Upper lobe of left lung (tissue), 6 donors: ENCODE measurements at regions not wholly inside any gene's neighbourhood (a gene's known extent, or its start where the extent isn't known, plus 50 kb on each side); places are given as distances from the start of the nearest gene placed in this dataset.

Source experiments
- ATAC-seq, 2 donors: fragments of 200-7000 bp; cut with Tn5 transposase; one replicate each; pipeline ENCODE4 v1.9.1; 2022; ENCODE audit warnings: mild to moderate bottlenecking in 2 of 2, moderate library complexity in 2 of 2; ENCODE audit not compliant: low FRiP score in 2 of 2
- DNase-seq, 2 donors: peaks; one replicate each; pipeline ENCODE4 v3.0.0-alpha.2; 2019 to 2020
- H3K27ac ChIP-seq, 4 donors: fragments of 200-600 bp; sonication (generic); one replicate each; pipeline ENCODE4 v1.5.1; 2016 to 2019
- H3K27me3 ChIP-seq, 4 donors: fragments of 200-600 bp; sonication (generic); one replicate each; pipeline ENCODE4 v1.5.1; 2017 to 2019
- H3K36me3 ChIP-seq, 4 donors: fragments of 200-600 bp; sonication (generic); one replicate each; pipeline ENCODE4 v1.5.1; 2016 to 2019
- H3K4me1 ChIP-seq, 4 donors: fragments of 200-600 bp; sonication (generic); one replicate each; pipeline ENCODE4 v1.5.1; 2018 to 2019
- H3K4me3 ChIP-seq, 4 donors: fragments of 200-600 bp; sonication (generic); one replicate each; pipeline ENCODE4 v1.5.1; 2017 to 2019; ENCODE audit warnings: mild to moderate bottlenecking in 2 of 4, moderate library complexity in 1 of 4
- H3K9me3 ChIP-seq, 4 donors: fragments of 200-600 bp; sonication (generic); one replicate each; pipeline ENCODE4 v1.5.1; 2018 to 2019
- CTCF ChIP-seq, 6 experiments: fragments of 450-650 bp in 4 of 6; fragments of 200-600 bp in 2 of 6; sonication (generic) in 2 of 6; IDR thresholded peaks; one replicate each; pipeline ENCODE4 v1.5.1; 2016 to 2019; ENCODE audit warnings: antibody characterized with exemption in 6 of 6
- EP300 ChIP-seq, 4 donors: sonication (generic); formaldehyde crosslinking; IDR thresholded peaks; one replicate each; pipeline ENCODE4 v1.5.1; 2017; ENCODE audit warnings: antibody characterized with exemption in 4 of 4, control low read depth in 2 of 4
- POLR2A ChIP-seq, 4 donors: fragments of 450-650 bp; IDR thresholded peaks; one replicate each; pipeline ENCODE4 v1.5.1; 2016 to 2017; ENCODE audit warnings: antibody characterized with exemption in 4 of 4, mild to moderate bottlenecking in 2 of 4
- POLR2AphosphoS5 ChIP-seq, 2 donors: sonication (generic); formaldehyde crosslinking; IDR thresholded peaks; one replicate each; pipeline ENCODE4 v1.5.1; 2017; ENCODE audit warnings: antibody characterized with exemption in 2 of 2
- WGBS, 2 donors: methylation state at CpG; one replicate each; pipeline ENCODE4 v1.1.5; 2017 to 2018; 5-methylcytosine and 5-hydroxymethylcytosine counted together
- donor health status: DM: no; HTN: no; CAD: no; lungs with moderate emphysema.
- donor health status: DM: no; HTN: yes; CAD: no; lungs with severe emphysema.

DNA sequence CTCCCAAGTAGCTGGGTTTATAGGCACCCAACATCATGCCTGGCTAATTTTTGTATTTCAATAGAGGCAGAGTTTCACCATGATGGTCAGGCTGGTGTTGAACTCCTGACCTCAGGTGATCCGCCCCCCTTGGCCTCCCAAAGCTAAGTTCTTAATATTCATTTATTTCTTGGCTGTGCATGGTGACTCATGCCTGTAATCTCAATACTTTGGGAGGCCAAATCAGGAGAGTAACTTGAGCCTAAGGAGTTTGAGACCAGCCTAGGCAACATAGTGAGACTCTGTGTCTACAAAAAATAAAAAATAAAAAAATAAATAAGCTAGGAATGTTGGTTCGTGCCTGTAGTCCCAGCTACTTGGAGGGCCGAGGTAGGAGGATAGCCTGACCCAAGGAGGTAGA is 587.1 kb upstream of the FTMT start:
- Histone ChIP-seq H3K27ac (no peak overlapping the region), H3K9me3 (no peaks in the 10 kb centered on the region), H3K36me3 (no peaks in the 10 kb centered on the region), H3K27me3 (no peaks in the 10 kb centered on the region), H3K4me3 (no peak overlapping the region), H3K4me1 (no peaks in the 10 kb centered on the region)
- ATAC-seq (no peak), DNase-seq (no peak)
- TF ChIP-seq EP300 (IDR thresholded peaks at IDR 0.05) (no peak), POLR2AphosphoS5 (IDR thresholded peaks at IDR 0.05) (no peak), CTCF (IDR thresholded peaks at IDR 0.05) (no peak), POLR2A (IDR thresholded peaks at IDR 0.05) (no peak)
- 75 to 80% methylated on average over 3 of the region's 3 CpGs for WGBS, 2 donors

- Histone ChIP-seq H3K4me1 (no peaks in the 10 kb centered on the region), H3K36me3 (no peaks in the 10 kb centered on the region), H3K4me3 (no peak overlapping the region), H3K27ac (no peak overlapping the region), H3K27me3 (no peaks in the 10 kb centered on the region), H3K9me3 (no peaks in the 10 kb centered on the region)
- DNase-seq: no peak
- ATAC-seq: no peak
- 72 to 81% methylated on average over 2 of the region's 2 CpGs for WGBS, 2 donors
- no peak for TF ChIP-seq POLR2AphosphoS5 (IDR thresholded peaks at IDR 0.05)
These were observed 580.1 kb upstream of the FTMT start for GRCh38 chr5:121271546-121271945.

DNA sequence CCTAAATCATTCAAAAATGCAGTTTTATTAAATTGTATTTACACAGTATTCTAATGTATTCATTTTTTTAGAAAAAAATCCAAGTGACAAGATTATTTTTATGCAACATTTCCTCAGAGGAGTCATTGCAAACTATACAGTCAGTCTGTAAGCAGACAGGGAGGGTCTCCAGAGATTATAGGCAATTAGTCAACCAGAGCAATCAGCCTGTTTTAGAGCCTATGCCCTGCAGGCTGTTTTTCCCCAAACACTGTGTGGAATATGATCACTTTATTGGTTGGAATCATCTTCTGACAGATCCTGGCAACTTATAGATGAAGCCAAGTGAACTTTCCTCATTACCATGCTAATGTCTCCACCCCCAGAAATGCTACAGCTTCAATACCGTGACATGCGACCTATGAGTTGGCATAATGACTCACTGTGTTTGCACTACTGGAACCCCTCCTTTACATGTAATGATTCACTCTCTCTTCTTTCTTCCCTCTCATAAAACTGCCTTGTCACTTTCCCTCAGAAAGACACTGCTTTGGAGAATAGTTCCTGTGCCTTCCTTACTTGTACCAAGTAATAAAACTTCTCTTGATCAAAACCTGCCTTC is 577.7 kb upstream of the FTMT start:
- H3K27ac ChIP-seq: no peak overlapping the region
- 65 to 75% methylated on average over 2 of the region's 2 CpGs for WGBS, 2 donors
- no peaks in the 10 kb centered on the region for H3K4me1 ChIP-seq
- H3K4me3 ChIP-seq: no peak overlapping the region
- DNase-seq: no peak
- no peak for ATAC-seq
- TF ChIP-seq POLR2AphosphoS5 (IDR thresholded peaks at IDR 0.05) (no peak), POLR2A (IDR thresholded peaks at IDR 0.05) (no peak), EP300 (IDR thresholded peaks at IDR 0.05) (no peak), CTCF (IDR thresholded peaks at IDR 0.05) (no peak)
- no peaks in the 10 kb centered on the region for H3K36me3 ChIP-seq
- no peaks in the 10 kb centered on the region for H3K27me3 ChIP-seq
- no peaks in the 10 kb centered on the region for H3K9me3 ChIP-seq

GRCh38 chr5:121279801-121280200 is 571.9 kb upstream of the FTMT start:
- Histone ChIP-seq H3K4me1 (no peaks in the 10 kb centered on the region), H3K9me3 (no peaks in the 10 kb centered on the region), H3K27ac (no peak overlapping the region), H3K4me3 (no peak overlapping the region), H3K27me3 (no peaks in the 10 kb centered on the region), H3K36me3 (no peaks in the 10 kb centered on the region)
- WGBS, 2 donors: 83 to 86% methylated on average over 4 of the region's 4 CpGs
- TF ChIP-seq CTCF (IDR thresholded peaks at IDR 0.05) (no peak), POLR2A (IDR thresholded peaks at IDR 0.05) (no peak), POLR2AphosphoS5 (IDR thresholded peaks at IDR 0.05) (no peak), EP300 (IDR thresholded peaks at IDR 0.05) (no peak)
- DNase-seq (no peak), ATAC-seq (no peak)

DNA sequence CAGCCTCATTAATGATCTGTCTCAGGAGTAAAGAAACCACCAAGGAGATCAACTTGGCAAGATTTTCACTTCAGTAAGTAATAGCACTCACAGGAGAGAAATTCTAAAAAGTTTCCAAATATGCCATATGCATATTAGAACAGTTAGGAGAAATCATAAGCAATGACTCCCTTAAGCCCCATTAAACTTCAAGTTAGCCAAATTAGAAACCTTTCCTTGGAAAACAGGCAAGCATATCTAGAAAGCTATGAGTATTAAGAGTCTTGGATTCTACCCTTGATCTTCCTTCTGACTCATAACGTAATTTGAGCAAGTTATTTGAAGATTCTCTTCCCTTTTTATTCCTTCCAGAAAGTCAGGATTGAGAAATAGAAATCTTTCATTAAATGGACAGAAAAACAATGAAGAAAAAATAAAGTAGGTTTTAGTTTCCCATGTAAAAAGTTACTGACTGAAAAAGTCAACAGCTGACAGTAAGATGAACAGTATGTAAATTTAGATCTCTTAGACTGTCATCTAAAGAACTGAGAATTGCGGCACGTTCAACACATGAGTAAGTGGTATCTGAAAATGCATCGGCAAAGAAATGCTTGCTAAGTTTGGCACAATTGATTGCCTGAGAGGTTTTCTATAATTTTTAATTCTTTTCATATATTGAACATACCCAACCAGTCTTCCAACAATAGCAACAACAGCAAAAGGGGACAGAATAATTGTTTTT is 565.7 kb upstream of the FTMT start:
- DNase-seq: no peak
- no peaks in the 10 kb centered on the region for H3K9me3 ChIP-seq
- H3K27me3 ChIP-seq: no peaks in the 10 kb centered on the region
- H3K4me3 ChIP-seq: no peak overlapping the region
- TF ChIP-seq CTCF (IDR thresholded peaks at IDR 0.05) (no peak), EP300 (IDR thresholded peaks at IDR 0.05) (no peak), POLR2A (IDR thresholded peaks at IDR 0.05) (no peak), POLR2AphosphoS5 (IDR thresholded peaks at IDR 0.05) (no peak)
- 72 to 74% methylated on average over 4 of the region's 4 CpGs for WGBS, 2 donors
- H3K27ac ChIP-seq: no peak overlapping the region
- H3K4me1 ChIP-seq: no peaks in the 10 kb centered on the region
- no peak for ATAC-seq
- H3K36me3 ChIP-seq: no peaks in the 10 kb centered on the region
